Keratinocyte (primary cell): ENCODE measurements at regions not wholly inside any gene's neighbourhood (a gene's known extent, or its start where the extent isn't known, plus 50 kb on each side); places are given as distances from the start of the nearest gene placed in this dataset.

Source experiments
- EZH2 ChIP-seq: IDR thresholded peaks from one replicate; pipeline ENCODE4 v1.6.1; 2012; ENCODE audit warnings: inconsistent platforms, mild to moderate bottlenecking, low read length, moderate library complexity
- TF ChIP-seq, protein P1 (sequence below), 3 experiments: IDR thresholded peaks in 1 of 3; conservative IDR thresholded peaks in 1 of 3; optimal IDR thresholded peaks in 1 of 3; 2 replicates in 2 of 3; 3 replicates in 1 of 3; pipeline versions ENCODE3 to v1.5.1; 2011; ENCODE audit warnings: low read length in 3 of 3, mild to moderate bottlenecking in 3 of 3, moderate library complexity in 2 of 3, control low read depth in 1 of 3, inconsistent platforms in 1 of 3; ENCODE audit not compliant: insufficient read depth in 2 of 3; ENCODE audit errors: extremely low read depth in 1 of 3

DNA sequence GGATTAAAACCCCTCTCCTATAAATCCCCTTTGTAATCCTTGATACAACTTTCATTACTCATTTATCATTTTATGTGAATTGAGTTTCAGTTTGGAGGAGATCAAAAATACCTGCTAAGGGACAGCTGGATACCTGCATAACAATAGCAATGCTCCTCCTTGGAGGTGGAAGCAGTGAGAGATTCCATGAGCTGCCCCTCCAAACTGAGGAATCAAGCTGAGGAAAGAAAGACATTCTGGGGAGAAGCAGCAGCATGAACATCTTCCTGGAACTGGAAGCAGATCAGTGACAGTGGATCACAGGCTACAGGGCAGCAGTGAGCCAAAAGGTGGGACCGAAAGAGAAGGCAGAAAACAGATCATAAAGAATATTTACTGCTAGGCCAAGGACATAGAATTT, 199.8 kb upstream of the CNKSR2 start:
- TF ChIP-seq, protein P1, sequence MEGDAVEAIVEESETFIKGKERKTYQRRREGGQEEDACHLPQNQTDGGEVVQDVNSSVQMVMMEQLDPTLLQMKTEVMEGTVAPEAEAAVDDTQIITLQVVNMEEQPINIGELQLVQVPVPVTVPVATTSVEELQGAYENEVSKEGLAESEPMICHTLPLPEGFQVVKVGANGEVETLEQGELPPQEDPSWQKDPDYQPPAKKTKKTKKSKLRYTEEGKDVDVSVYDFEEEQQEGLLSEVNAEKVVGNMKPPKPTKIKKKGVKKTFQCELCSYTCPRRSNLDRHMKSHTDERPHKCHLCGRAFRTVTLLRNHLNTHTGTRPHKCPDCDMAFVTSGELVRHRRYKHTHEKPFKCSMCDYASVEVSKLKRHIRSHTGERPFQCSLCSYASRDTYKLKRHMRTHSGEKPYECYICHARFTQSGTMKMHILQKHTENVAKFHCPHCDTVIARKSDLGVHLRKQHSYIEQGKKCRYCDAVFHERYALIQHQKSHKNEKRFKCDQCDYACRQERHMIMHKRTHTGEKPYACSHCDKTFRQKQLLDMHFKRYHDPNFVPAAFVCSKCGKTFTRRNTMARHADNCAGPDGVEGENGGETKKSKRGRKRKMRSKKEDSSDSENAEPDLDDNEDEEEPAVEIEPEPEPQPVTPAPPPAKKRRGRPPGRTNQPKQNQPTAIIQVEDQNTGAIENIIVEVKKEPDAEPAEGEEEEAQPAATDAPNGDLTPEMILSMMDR (optimal IDR thresholded peaks at IDR 0.05 in 1 of 3, IDR thresholded peaks at IDR 0.05 in 1 of 3, conservative IDR thresholded peaks at IDR 0.05 in 1 of 3; ENCODE audit: extremely low read depth in 1 of 3, insufficient read depth in 2 of 3, low read length in 3 of 3) = no peak
- no peak for TF ChIP-seq EZH2
